HL-60 (cell line): ENCODE measurements at regions not wholly inside any gene's neighbourhood (a gene's known extent, or its start where the extent isn't known, plus 50 kb on each side); places are given as distances from the start of the nearest gene placed in this dataset.

Experiments
- GABPA ChIP-seq: IDR thresholded peaks from 2 replicates; pipeline ENCODE4 v1.6.1; 2012; ENCODE audit warnings: low read depth
- POLR2AphosphoS5 ChIP-seq: IDR thresholded peaks from 2 replicates; pipeline ENCODE4 v1.6.1; 2012; ENCODE audit warnings: low read depth
- REST ChIP-seq: IDR thresholded peaks from 2 replicates; pipeline ENCODE4 v1.6.1; 2012; ENCODE audit warnings: low read depth; ENCODE audit not compliant: insufficient replicate concordance
- SPI1 ChIP-seq: IDR thresholded peaks from 2 replicates; pipeline ENCODE4 v1.6.1; 2012; ENCODE audit warnings: low read depth, mild to moderate bottlenecking, borderline replicate concordance
- TF ChIP-seq, protein P1 (sequence below): IDR thresholded peaks from one replicate; pipeline ENCODE4 v1.5.1; 2011; ENCODE audit warnings: low read length, control low read depth, inconsistent platforms; ENCODE audit not compliant: insufficient read depth

- TF ChIP-seq, protein P1, sequence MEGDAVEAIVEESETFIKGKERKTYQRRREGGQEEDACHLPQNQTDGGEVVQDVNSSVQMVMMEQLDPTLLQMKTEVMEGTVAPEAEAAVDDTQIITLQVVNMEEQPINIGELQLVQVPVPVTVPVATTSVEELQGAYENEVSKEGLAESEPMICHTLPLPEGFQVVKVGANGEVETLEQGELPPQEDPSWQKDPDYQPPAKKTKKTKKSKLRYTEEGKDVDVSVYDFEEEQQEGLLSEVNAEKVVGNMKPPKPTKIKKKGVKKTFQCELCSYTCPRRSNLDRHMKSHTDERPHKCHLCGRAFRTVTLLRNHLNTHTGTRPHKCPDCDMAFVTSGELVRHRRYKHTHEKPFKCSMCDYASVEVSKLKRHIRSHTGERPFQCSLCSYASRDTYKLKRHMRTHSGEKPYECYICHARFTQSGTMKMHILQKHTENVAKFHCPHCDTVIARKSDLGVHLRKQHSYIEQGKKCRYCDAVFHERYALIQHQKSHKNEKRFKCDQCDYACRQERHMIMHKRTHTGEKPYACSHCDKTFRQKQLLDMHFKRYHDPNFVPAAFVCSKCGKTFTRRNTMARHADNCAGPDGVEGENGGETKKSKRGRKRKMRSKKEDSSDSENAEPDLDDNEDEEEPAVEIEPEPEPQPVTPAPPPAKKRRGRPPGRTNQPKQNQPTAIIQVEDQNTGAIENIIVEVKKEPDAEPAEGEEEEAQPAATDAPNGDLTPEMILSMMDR: no peak
- TF ChIP-seq POLR2AphosphoS5 (no peak), REST (no peak), GABPA (no peak), SPI1 (no peak)
Measured at GRCh38 chr1:239006276-239006675, 380.1 kb upstream of the CHRM3 start.
